Prostate gland (tissue), 1 donor: ENCODE measurements at regions not wholly inside any gene's neighbourhood (a gene's known extent, or its start where the extent isn't known, plus 50 kb on each side); places are given as distances from the start of the nearest gene placed in this dataset.

Source experiments
- POLR2A ChIP-seq: fragments of 450-650 bp; IDR thresholded peaks from one replicate; pipeline ENCODE4 v1.6.1; 2016; ENCODE audit warnings: antibody characterized with exemption, mild to moderate bottlenecking
- POLR2AphosphoS5 ChIP-seq: sonication (generic); formaldehyde crosslinking; IDR thresholded peaks from one replicate; pipeline ENCODE4 v1.6.1; 2017; ENCODE audit warnings: antibody characterized with exemption

DNA sequence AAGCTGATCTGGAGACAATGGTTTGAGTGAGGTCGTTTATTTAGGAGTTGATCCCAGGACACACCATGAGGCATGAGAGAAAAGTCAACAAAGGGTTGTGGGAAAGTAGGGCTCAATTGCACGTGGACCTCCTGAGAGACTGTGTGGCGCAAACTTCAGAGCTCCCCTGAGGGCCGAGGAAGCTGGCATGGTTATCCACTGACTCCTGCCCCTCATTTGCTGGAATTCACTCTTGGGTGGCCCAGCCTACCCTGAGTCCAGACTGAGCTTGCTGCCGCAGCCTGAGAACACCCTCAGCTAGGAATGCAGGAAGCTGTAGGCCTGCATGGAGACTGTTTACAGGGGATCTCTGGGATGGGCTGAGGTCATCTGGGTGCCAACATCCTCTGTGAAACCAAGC, 301.0 kb downstream of the RWDD3 start:
- TF ChIP-seq POLR2AphosphoS5, result no peak
- TF ChIP-seq POLR2A, result no peak
